SK-N-SH (cell line): ENCODE measurements at regions not wholly inside any gene's neighbourhood (a gene's known extent, or its start where the extent isn't known, plus 50 kb on each side); places are given as distances from the start of the nearest gene placed in this dataset.

Source experiments
- CTCF ChIA-PET: fragments of 300-600, 350-600 bp; formaldehyde crosslinking; extraction: SDS; loops from one replicate; lab custom pipeline; 2021; lab: Yijun Ruan, JAX
- POLR2A ChIA-PET: fragments of 350-600 bp; sonication (Branson Sonifier 250); formaldehyde crosslinking; extraction: SDS; loops from one replicate; lab custom pipeline; 2020; ENCODE audit warnings: antibody characterized with exemption, inconsistent platforms; lab: Yijun Ruan, JAX
- DNase-seq: peaks from one replicate; pipeline ENCODE4 v3.0.0; 2012
- H2AFZ ChIP-seq: fragments of 200-600 bp; sonication (generic); 2 replicates; pipeline ENCODE4 v1.8.1; 2016; ENCODE audit warnings: antibody characterized with exemption, mild to moderate bottlenecking, low read depth
- H3F3A ChIP-seq: fragments of 200-600 bp; sonication (generic); replicated peaks from 2 replicates; pipeline ENCODE3; 2016; ENCODE audit warnings: antibody characterized with exemption, mild to moderate bottlenecking; ENCODE audit not compliant: insufficient read depth
- H3K27ac ChIP-seq, 2 experiments: fragments of 200-500 bp in 1 of 2; fragments of 200-600 bp in 1 of 2; sonication (Bioruptor generic) in 1 of 2; sonication (generic), shearing (Covaris generic) in 1 of 2; 2 replicates each; pipeline versions ENCODE4 v1.5.1 to v1.6.1; 2014 to 2016; ENCODE audit warnings: low read depth in 2 of 2, inconsistent platforms in 1 of 2, low read length in 1 of 2, mild to moderate bottlenecking in 1 of 2, mixed read lengths in 1 of 2
- H3K27me3 ChIP-seq: fragments of 200-600 bp; sonication (generic), shearing (Covaris generic); 2 replicates; pipeline ENCODE4 v1.6.1; 2016; ENCODE audit warnings: mixed run types; ENCODE audit not compliant: insufficient read depth
- H3K36me3 ChIP-seq, 2 experiments: fragments of 200-500 bp in 1 of 2; fragments of 200-600 bp in 1 of 2; sonication (Bioruptor generic) in 1 of 2; sonication (generic) in 1 of 2; replicated peaks in 1 of 2; 2 replicates each; pipeline versions ENCODE3 to v1.5.1; 2014 to 2016; ENCODE audit warnings: low read length in 1 of 2, mild to moderate bottlenecking in 1 of 2; ENCODE audit not compliant: insufficient read depth in 2 of 2, control insufficient read depth in 1 of 2
- H3K4me1 ChIP-seq, 2 experiments: fragments of 200-500 bp in 1 of 2; fragments of 200-600 bp in 1 of 2; sonication (Bioruptor generic) in 1 of 2; sonication (generic), shearing (Covaris generic) in 1 of 2; 2 replicates each; pipeline versions ENCODE4 v1.5.1 to v1.6.1; 2014 to 2016; ENCODE audit warnings: low read depth in 1 of 2, low read length in 1 of 2, mixed run types in 1 of 2; ENCODE audit not compliant: insufficient read depth in 2 of 2, control insufficient read depth in 1 of 2
- H3K4me2 ChIP-seq: fragments of 200-600 bp; sonication (generic), shearing (Covaris generic); 2 replicates; pipeline ENCODE4 v1.6.1; 2017; ENCODE audit warnings: mixed run types
- H3K4me3 ChIP-seq, 2 experiments: fragments of 200-500 bp in 1 of 2; fragments of 200-600 bp in 1 of 2; sonication (Bioruptor generic) in 1 of 2; sonication (generic), shearing (Covaris generic) in 1 of 2; 2 replicates each; pipeline versions ENCODE4 v1.5.1 to v1.8.1; 2014 to 2016; ENCODE audit warnings: low read depth in 2 of 2, inconsistent platforms in 1 of 2, low read length in 1 of 2, mild to moderate bottlenecking in 1 of 2, mixed read lengths in 1 of 2, moderate library complexity in 1 of 2
- H3K79me2 ChIP-seq: fragments of 200-600 bp; sonication (generic); 2 replicates; pipeline ENCODE4 v1.8.1; 2017; ENCODE audit warnings: mild to moderate bottlenecking; ENCODE audit not compliant: insufficient read depth
- H3K9ac ChIP-seq: fragments of 200-600 bp; sonication (generic); 2 replicates; pipeline ENCODE4 v1.6.1; 2017; ENCODE audit warnings: mixed run types
- H3K9me2 ChIP-seq: fragments of 200-600 bp; sonication (generic); 2 replicates; pipeline ENCODE4 v1.6.1; 2017; ENCODE audit warnings: mixed run types
- H3K9me3 ChIP-seq: fragments of 200-600 bp; sonication (generic); 2 replicates; pipeline ENCODE4 v1.6.1; 2017; ENCODE audit warnings: mixed run types, mild to moderate bottlenecking, moderate library complexity
- H4K20me1 ChIP-seq: fragments of 200-600 bp; sonication (generic); 2 replicates; pipeline ENCODE4 v1.6.1; 2017; ENCODE audit warnings: mild to moderate bottlenecking, mixed run types; ENCODE audit not compliant: insufficient read depth
- EP300 ChIP-seq, 2 experiments: IDR thresholded peaks; 2 replicates each; pipeline versions ENCODE4 v1.4.0 to v1.6.1; 2012; ENCODE audit warnings: borderline replicate concordance in 1 of 2, low read depth in 1 of 2, low read length in 1 of 2
- FOXJ3 ChIP-seq: sonication (generic); formaldehyde crosslinking; IDR thresholded peaks from 2 replicates; pipeline ENCODE4 v1.5.1; 2020; ENCODE audit warnings: mild to moderate bottlenecking, missing genetic modification reagents
- GABPA ChIP-seq: IDR thresholded peaks from 2 replicates; pipeline ENCODE4 v1.4.0; 2012; ENCODE audit warnings: low read depth, mild to moderate bottlenecking
- GATA2 ChIP-seq: sonication (generic); formaldehyde crosslinking; IDR thresholded peaks from 2 replicates; pipeline ENCODE4 v1.5.0; 2020; ENCODE audit warnings: mild to moderate bottlenecking, missing genetic modification reagents
- NRF1 ChIP-seq: IDR thresholded peaks from 2 replicates; pipeline ENCODE4 v1.6.1; 2012; ENCODE audit warnings: low read depth, mild to moderate bottlenecking, low read length
- PBX3 ChIP-seq: IDR thresholded peaks from 2 replicates; pipeline ENCODE4; 2012
- REST ChIP-seq: IDR thresholded peaks from 2 replicates; pipeline ENCODE4 v1.6.1; 2012; ENCODE audit warnings: mild to moderate bottlenecking, low read depth, low read length, moderate library complexity
- SMC3 ChIP-seq: IDR thresholded peaks from 2 replicates; pipeline ENCODE4 v1.6.1; 2012; ENCODE audit warnings: low read depth, low read length, improper control_type of control experiment
- USF2 ChIP-seq: fragments of 150-350 bp; IDR thresholded peaks from 2 replicates; pipeline ENCODE4 v1.6.1; 2017; ENCODE audit warnings: antibody characterized with exemption, low read length, low read depth, borderline replicate concordance
- WGBS: methylation state at CpG from one replicate; pipeline ENCODE4 v1.1.6; 2017; ENCODE audit warnings: low lambda C conversion rate; 5-methylcytosine and 5-hydroxymethylcytosine counted together

- Histone ChIP-seq H3K27me3 (peaks cover 1% of the 10 kb centered on the region; the same call in 1 of the 2 replicates), H2AFZ (no peak overlapping the region), H3K27ac (no peak overlapping the region)
- no peak for TF ChIP-seq FOXJ3 (CRISPR knock-in tag)
- TF ChIP-seq EP300 (IDR thresholded peaks at IDR 0.05; ENCODE audit: borderline replicate concordance in 1 of 2, low read depth in 1 of 2, low read length in 1 of 2): no peak
- TF ChIP-seq REST: no peak
- TF ChIP-seq, all 33 proteins: peak for 0
- Histone ChIP-seq H3F3A (no peaks in the 10 kb centered on the region), H3K79me2 (no peaks in the 10 kb centered on the region), H3K9ac (no peak overlapping the region), H3K9me2 (no peaks in the 10 kb centered on the region), H3K4me2 (no peak overlapping the region), H3K4me3 (no peak overlapping the region), H3K9me3 (no peaks in the 10 kb centered on the region), H3K36me3 (no peaks in the 10 kb centered on the region), H4K20me1 (no peaks in the 10 kb centered on the region), H3K4me1 (no peaks in the 10 kb centered on the region; a peak in 1 of 4 replicates)
- DNase-seq: no peak
- ChIA-PET POLR2A (no interaction called here), CTCF (no interaction called here)
- 4% methylated on average over 1 of the region's 1 CpG for WGBS
Measured at GRCh38 chr13:82654143-82654542, 1228.1 kb downstream of the SLITRK1 start.

GRCh38 chr13:82647540-82647939 is 1234.7 kb downstream of the SLITRK1 start:
- H3K9me3 ChIP-seq: no peaks in the 10 kb centered on the region
- no peaks in the 10 kb centered on the region for H3K79me2 ChIP-seq
- no peak overlapping the region for H3K9ac ChIP-seq
- no peak overlapping the region for H3K4me2 ChIP-seq
- H3K27ac ChIP-seq: no peak overlapping the region
- H3K4me1 ChIP-seq: no peaks in the 10 kb centered on the region
- no peak overlapping the region for H2AFZ ChIP-seq
- 25% methylated on average over 1 of the region's 1 CpG for WGBS
- TF ChIP-seq USF2 (no peak), GABPA (no peak), EP300 (IDR thresholded peaks at IDR 0.05; ENCODE audit: borderline replicate concordance in 1 of 2, low read depth in 1 of 2, low read length in 1 of 2) (no peak), GATA2 (no peak), SMC3 (no peak), PBX3 (no peak), NRF1 (no peak)
- ChIA-PET POLR2A (no interaction called here), CTCF (no interaction called here)
- H4K20me1 ChIP-seq: no peaks in the 10 kb centered on the region
- no peak for DNase-seq
- no peaks in the 10 kb centered on the region for H3K9me2 ChIP-seq
- H3K27me3 ChIP-seq: no peaks in the 10 kb centered on the region
- H3F3A ChIP-seq: no peaks in the 10 kb centered on the region
- no peak overlapping the region for H3K4me3 ChIP-seq
- H3K36me3 ChIP-seq: no peaks in the 10 kb centered on the region
